Gastroesophageal sphincter (tissue), 4 donors: ENCODE measurements at regions not wholly inside any gene's neighbourhood (a gene's known extent, or its start where the extent isn't known, plus 50 kb on each side); places are given as distances from the start of the nearest gene placed in this dataset.

Experiments
- ATAC-seq: fragments of 150-250 bp; one replicate; pipeline ENCODE4 v1.9.1; 2016; ENCODE audit warnings: mild to moderate bottlenecking, moderate library complexity
- H3K27ac ChIP-seq, 4 donors: fragments of 200-600 bp; sonication (generic) in 3 of 4; 1 replicate in 3 of 4; 2 replicates in 1 of 4; pipeline ENCODE4 v1.5.1; 2016 to 2019
- H3K27me3 ChIP-seq: fragments of 200-600 bp; sonication (generic); one replicate; pipeline ENCODE4 v1.5.1; 2019
- H3K36me3 ChIP-seq, 2 donors: fragments of 200-600 bp; sonication (generic); one replicate each; pipeline ENCODE4 v1.5.1; 2019; ENCODE audit warnings: control low read depth in 1 of 2
- H3K4me1 ChIP-seq, 3 donors: fragments of 200-600 bp; sonication (generic); 1 replicate in 2 of 3; 2 replicates in 1 of 3; pipeline ENCODE4 v1.5.1; 2016 to 2019; ENCODE audit warnings: control low read depth in 2 of 3
- H3K4me3 ChIP-seq, 2 donors: fragments of 200-600 bp; sonication (generic); one replicate each; pipeline ENCODE4 v1.5.1; 2019; ENCODE audit warnings: mild to moderate bottlenecking in 1 of 2, moderate library complexity in 1 of 2
- H3K9me3 ChIP-seq, 3 donors: fragments of 200-600 bp; sonication (generic); one replicate each; pipeline ENCODE4 v1.5.1; 2017 to 2019; ENCODE audit warnings: control low read depth in 2 of 3
- EP300 ChIP-seq: sonication (generic); formaldehyde crosslinking; IDR thresholded peaks from one replicate; pipeline ENCODE4 v1.6.1; 2017; ENCODE audit warnings: antibody characterized with exemption, mild to moderate bottlenecking
- POLR2A ChIP-seq, 2 donors: fragments of 450-650 bp; IDR thresholded peaks; one replicate each; pipeline ENCODE4 v1.6.1; 2017; ENCODE audit warnings: antibody characterized with exemption in 2 of 2, mild to moderate bottlenecking in 2 of 2, moderate library complexity in 1 of 2
- POLR2AphosphoS5 ChIP-seq: sonication (generic); formaldehyde crosslinking; IDR thresholded peaks from one replicate; pipeline ENCODE4 v1.6.1; 2017; ENCODE audit warnings: antibody characterized with exemption
- WGBS, 2 donors: methylation state at CpG; one replicate each; pipeline ENCODE4 v1.1.5; 2018; ENCODE audit warnings: low coverage in 1 of 2; 5-methylcytosine and 5-hydroxymethylcytosine counted together
- TF ChIP-seq, protein P1 (sequence below), 4 experiments: fragments of 200-600 bp in 2 of 4; fragments of 450-650 bp in 2 of 4; sonication (generic) in 1 of 4; IDR thresholded peaks; one replicate each; pipeline ENCODE4 v1.5.1; 2017 to 2019; ENCODE audit warnings: antibody characterized with exemption in 4 of 4, mild to moderate bottlenecking in 2 of 4, moderate library complexity in 2 of 4

DNA sequence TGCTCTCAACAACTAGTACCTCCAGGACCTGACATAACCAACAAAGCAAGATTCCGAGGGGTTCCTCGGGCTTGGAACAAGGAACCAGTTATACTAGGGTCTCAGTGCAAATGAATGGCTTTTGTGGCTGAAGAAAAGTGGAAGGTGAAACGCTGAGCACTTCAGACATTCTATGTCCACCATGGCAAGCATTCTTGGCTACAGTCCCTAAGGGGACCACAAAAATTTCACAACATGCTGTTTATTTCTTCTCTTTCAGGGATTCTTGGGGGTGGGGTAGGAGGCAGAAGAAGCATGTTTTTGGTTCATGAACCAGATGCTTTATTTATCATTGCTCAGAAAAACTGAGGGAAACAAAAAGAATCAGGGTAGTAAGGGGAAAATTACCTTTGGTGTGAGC, 479.9 kb upstream of the CDH11 start:
- no peaks in the 10 kb centered on the region for H3K9me3 ChIP-seq
- H3K4me3 ChIP-seq, result no peak overlapping the region
- no peak for TF ChIP-seq EP300
- no peak for TF ChIP-seq POLR2AphosphoS5
- TF ChIP-seq POLR2A (IDR thresholded peaks at IDR 0.05), result no peak
- TF ChIP-seq, protein P1, sequence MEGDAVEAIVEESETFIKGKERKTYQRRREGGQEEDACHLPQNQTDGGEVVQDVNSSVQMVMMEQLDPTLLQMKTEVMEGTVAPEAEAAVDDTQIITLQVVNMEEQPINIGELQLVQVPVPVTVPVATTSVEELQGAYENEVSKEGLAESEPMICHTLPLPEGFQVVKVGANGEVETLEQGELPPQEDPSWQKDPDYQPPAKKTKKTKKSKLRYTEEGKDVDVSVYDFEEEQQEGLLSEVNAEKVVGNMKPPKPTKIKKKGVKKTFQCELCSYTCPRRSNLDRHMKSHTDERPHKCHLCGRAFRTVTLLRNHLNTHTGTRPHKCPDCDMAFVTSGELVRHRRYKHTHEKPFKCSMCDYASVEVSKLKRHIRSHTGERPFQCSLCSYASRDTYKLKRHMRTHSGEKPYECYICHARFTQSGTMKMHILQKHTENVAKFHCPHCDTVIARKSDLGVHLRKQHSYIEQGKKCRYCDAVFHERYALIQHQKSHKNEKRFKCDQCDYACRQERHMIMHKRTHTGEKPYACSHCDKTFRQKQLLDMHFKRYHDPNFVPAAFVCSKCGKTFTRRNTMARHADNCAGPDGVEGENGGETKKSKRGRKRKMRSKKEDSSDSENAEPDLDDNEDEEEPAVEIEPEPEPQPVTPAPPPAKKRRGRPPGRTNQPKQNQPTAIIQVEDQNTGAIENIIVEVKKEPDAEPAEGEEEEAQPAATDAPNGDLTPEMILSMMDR (IDR thresholded peaks at IDR 0.05), result no peak
- H3K27me3 ChIP-seq, result no peaks in the 10 kb centered on the region
- no peaks in the 10 kb centered on the region for H3K36me3 ChIP-seq
- H3K27ac ChIP-seq, result no peak overlapping the region
- ATAC-seq, result no peak
- WGBS, 2 donors, result 80% methylated on average over 2 to 3 of the region's 3 CpGs
- no peaks in the 10 kb centered on the region for H3K4me1 ChIP-seq

GRCh38 chr16:65600629-65601028, 478.8 kb upstream of the CDH11 start:
- H3K36me3 ChIP-seq, result no peaks in the 10 kb centered on the region
- H3K27me3 ChIP-seq, result no peaks in the 10 kb centered on the region
- no peak overlapping the region for H3K4me3 ChIP-seq
- TF ChIP-seq EP300 (no peak), POLR2AphosphoS5 (no peak), POLR2A (IDR thresholded peaks at IDR 0.05) (no peak)
- TF ChIP-seq, protein P1 (IDR thresholded peaks at IDR 0.05), result no peak
- no peaks in the 10 kb centered on the region for H3K9me3 ChIP-seq
- no peaks in the 10 kb centered on the region for H3K4me1 ChIP-seq
- H3K27ac ChIP-seq, result no peak overlapping the region
- no peak for ATAC-seq
- 71 to 74% methylated on average over 3 of the region's 3 CpGs for WGBS, 2 donors

DNA sequence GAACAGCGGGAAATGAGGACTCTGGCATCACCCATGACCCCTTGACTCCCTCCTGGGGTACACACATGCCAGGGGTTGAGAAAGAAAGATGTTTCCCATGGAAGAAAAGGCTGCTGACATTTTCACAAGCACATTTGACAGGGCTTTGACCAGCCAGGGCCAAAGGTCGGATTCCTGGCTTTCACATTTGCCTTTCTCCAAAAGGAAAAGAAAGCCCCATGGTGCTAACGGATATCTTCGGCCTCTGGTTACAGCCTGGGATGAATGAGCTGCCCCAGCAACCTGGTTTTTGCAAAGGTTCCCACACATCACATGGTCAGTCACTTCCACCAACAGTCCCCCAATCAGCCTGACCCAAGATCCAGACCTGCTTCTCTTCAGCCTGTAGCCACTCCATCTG, 478.2 kb upstream of the CDH11 start:
- Histone ChIP-seq H3K27me3 (no peaks in the 10 kb centered on the region), H3K4me1 (no peaks in the 10 kb centered on the region), H3K36me3 (no peaks in the 10 kb centered on the region), H3K9me3 (no peaks in the 10 kb centered on the region), H3K27ac (no peak overlapping the region), H3K4me3 (no peak overlapping the region)
- 90% methylated on average over 3 of the region's 4 CpGs; no CpG with 5 or more reads in 1 of the 2 donors for WGBS, 2 donors
- TF ChIP-seq POLR2AphosphoS5 (no peak), EP300 (no peak), POLR2A (IDR thresholded peaks at IDR 0.05) (no peak)
- TF ChIP-seq, protein P1 (IDR thresholded peaks at IDR 0.05), result no peak
- ATAC-seq, result no peak

GRCh38 chr16:65598621-65599020, 476.8 kb upstream of the CDH11 start:
- Histone ChIP-seq H3K27ac (no peak overlapping the region), H3K4me3 (no peak overlapping the region), H3K36me3 (no peaks in the 10 kb centered on the region), H3K9me3 (no peaks in the 10 kb centered on the region), H3K4me1 (no peaks in the 10 kb centered on the region), H3K27me3 (no peaks in the 10 kb centered on the region)
- TF ChIP-seq POLR2AphosphoS5 (no peak), POLR2A (IDR thresholded peaks at IDR 0.05) (no peak), EP300 (no peak)
- TF ChIP-seq, protein P1 (IDR thresholded peaks at IDR 0.05), result no peak
- WGBS, 2 donors, result 78 to 84% methylated on average over 1 to 2 of the region's 3 CpGs
- no peak for ATAC-seq

- no peak overlapping the region for H3K4me3 ChIP-seq
- H3K9me3 ChIP-seq, result no peaks in the 10 kb centered on the region
- 66 to 83% methylated on average over 3 of the region's 3 CpGs for WGBS, 2 donors
These were observed 461.6 kb upstream of the CDH11 start for GRCh38 chr16:65583498-65583897.

More at GRCh38 chr16:65583498-65583897, 461.6 kb upstream of the CDH11 start:
- no peak for TF ChIP-seq POLR2A (IDR thresholded peaks at IDR 0.05)
- no peak for TF ChIP-seq EP300
- TF ChIP-seq, protein P1 (IDR thresholded peaks at IDR 0.05), result no peak
- Histone ChIP-seq H3K4me1 (no peaks in the 10 kb centered on the region), H3K27ac (no peak overlapping the region), H3K27me3 (no peaks in the 10 kb centered on the region), H3K36me3 (no peaks in the 10 kb centered on the region)
- no peak for ATAC-seq
